Loucy (cell line): ENCODE measurements at regions not wholly inside any gene's neighbourhood (a gene's known extent, or its start where the extent isn't known, plus 50 kb on each side); places are given as distances from the start of the nearest gene placed in this dataset.

Source experiments
- H2AFZ ChIP-seq: fragments of 200-600 bp; sonication (generic); 2 replicates; pipeline ENCODE4 v1.6.0; 2016; ENCODE audit warnings: antibody characterized with exemption, mild to moderate bottlenecking, low read length, moderate library complexity
- H3F3A ChIP-seq: fragments of 200-600 bp; 2 replicates; pipeline ENCODE4 v1.6.0; 2016; ENCODE audit warnings: antibody characterized with exemption, low read depth, mild to moderate bottlenecking
- H3K27me3 ChIP-seq: fragments of 200-600 bp; sonication (generic); 2 replicates; pipeline ENCODE4 v1.6.1; 2014; ENCODE audit warnings: low read length, mild to moderate bottlenecking; ENCODE audit not compliant: insufficient read depth, poor library complexity, severe bottlenecking
- H3K36me3 ChIP-seq: fragments of 200-600 bp; sonication (generic); 2 replicates; pipeline ENCODE4 v1.6.1; 2016; ENCODE audit warnings: low read length; ENCODE audit not compliant: insufficient read depth
- H3K4me1 ChIP-seq: fragments of 200-600 bp; sonication (generic); 2 replicates; pipeline ENCODE4 v1.5.1; 2014; ENCODE audit warnings: low read length, mild to moderate bottlenecking; ENCODE audit not compliant: insufficient read depth, poor library complexity, severe bottlenecking
- H3K4me2 ChIP-seq: fragments of 200-600 bp; sonication (generic); 2 replicates; pipeline ENCODE4 v1.6.0; 2014; ENCODE audit warnings: antibody characterized with exemption, low read length, low read depth, mild to moderate bottlenecking; ENCODE audit not compliant: poor library complexity, severe bottlenecking
- H3K4me3 ChIP-seq: fragments of 200-600 bp; sonication (generic); 2 replicates; pipeline ENCODE4 v1.5.1; 2014; ENCODE audit warnings: low read length, mild to moderate bottlenecking, mixed read lengths; ENCODE audit not compliant: poor library complexity, severe bottlenecking
- H3K79me2 ChIP-seq: fragments of 200-600 bp; sonication (generic); 2 replicates; pipeline ENCODE4 v1.6.1; 2014; ENCODE audit warnings: low read length; ENCODE audit not compliant: insufficient read depth
- H3K9ac ChIP-seq: fragments of 200-600 bp; sonication (generic); 2 replicates; pipeline ENCODE4 v1.6.0; 2014; ENCODE audit warnings: mild to moderate bottlenecking, low read depth, low read length, moderate library complexity; ENCODE audit not compliant: poor library complexity, severe bottlenecking
- H3K9me2 ChIP-seq: fragments of 200-600 bp; sonication (generic); replicated peaks from 2 replicates; pipeline ENCODE4 v1.6.1; 2016; ENCODE audit warnings: low read depth, low read length, mixed read lengths
- H3K9me3 ChIP-seq: fragments of 200-600 bp; sonication (generic); 2 replicates; pipeline ENCODE4 v1.6.1; 2014; ENCODE audit warnings: mild to moderate bottlenecking, antibody characterized with exemption, low read length, low read depth; ENCODE audit not compliant: insufficient read depth
- H4K20me1 ChIP-seq: fragments of 200-600 bp; sonication (generic); 2 replicates; pipeline ENCODE4 v1.6.0; 2014; ENCODE audit warnings: antibody characterized with exemption, low read length, mild to moderate bottlenecking; ENCODE audit not compliant: insufficient read depth, poor library complexity, severe bottlenecking
- CTCF ChIP-seq: fragments of 200-600 bp; sonication (generic); conservative IDR thresholded peaks from 2 replicates; pipeline ENCODE4 v1.5.1; 2014; ENCODE audit warnings: mild to moderate bottlenecking, antibody characterized with exemption, low read length
- EZH2phosphoT487 ChIP-seq: fragments of 200-600 bp; IDR thresholded peaks from 2 replicates; pipeline ENCODE4 v1.6.1; 2018; ENCODE audit warnings: antibody characterized with exemption, mild to moderate bottlenecking, moderate library complexity, borderline replicate concordance

DNA sequence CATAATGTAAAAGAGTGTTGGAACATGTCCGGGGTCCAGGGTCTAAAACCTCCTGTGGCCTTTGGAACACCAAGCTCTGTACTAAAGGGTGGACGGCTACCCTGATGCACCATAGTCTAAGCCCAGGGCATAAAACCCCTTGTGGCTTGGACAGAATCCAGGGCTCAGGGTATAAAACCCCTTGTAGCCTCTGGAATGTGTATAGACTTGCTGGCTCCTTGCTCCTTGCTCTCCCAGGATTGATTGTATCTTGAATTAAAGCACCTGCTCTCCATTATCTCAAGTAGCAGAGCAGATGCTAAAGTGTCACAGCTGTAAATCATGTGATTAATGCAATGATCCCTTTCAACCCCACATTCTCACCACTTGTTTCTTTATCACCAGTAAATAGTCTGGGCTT lies 556.5 kb downstream of the LRFN5 start:
- no peaks in the 10 kb centered on the region for H3K9me3 ChIP-seq
- no peak for TF ChIP-seq CTCF
- no peaks in the 10 kb centered on the region for H3K79me2 ChIP-seq
- H3K9ac ChIP-seq = no peak overlapping the region
- no peak overlapping the region for H3K4me2 ChIP-seq
- no peaks in the 10 kb centered on the region for H3K27me3 ChIP-seq
- no peaks in the 10 kb centered on the region for H3K4me1 ChIP-seq
- H3F3A ChIP-seq = no peaks in the 10 kb centered on the region
- no peaks in the 10 kb centered on the region for H3K9me2 ChIP-seq
- H2AFZ ChIP-seq = no peak overlapping the region
- no peaks in the 10 kb centered on the region for H3K36me3 ChIP-seq
- H3K4me3 ChIP-seq = no peak overlapping the region
- no peaks in the 10 kb centered on the region for H4K20me1 ChIP-seq

GRCh38 chr14:42159138-42159537 lies 552.5 kb downstream of the LRFN5 start:
- no peaks in the 10 kb centered on the region for H3F3A ChIP-seq
- TF ChIP-seq EZH2phosphoT487 = no peak
- TF ChIP-seq CTCF = no peak
- H3K27me3 ChIP-seq = no peaks in the 10 kb centered on the region
- H3K36me3 ChIP-seq = no peaks in the 10 kb centered on the region
- no peaks in the 10 kb centered on the region for H3K9me2 ChIP-seq
- no peaks in the 10 kb centered on the region for H3K4me1 ChIP-seq
- no peaks in the 10 kb centered on the region for H4K20me1 ChIP-seq
- no peak overlapping the region for H3K9ac ChIP-seq
- no peak overlapping the region for H2AFZ ChIP-seq
- no peaks in the 10 kb centered on the region for H3K79me2 ChIP-seq
- H3K4me2 ChIP-seq = no peak overlapping the region
- no peaks in the 10 kb centered on the region for H3K9me3 ChIP-seq
- no peak overlapping the region for H3K4me3 ChIP-seq

GRCh38 chr14:42149609-42150261 lies 543.1 kb downstream of the LRFN5 start:
- Histone ChIP-seq H3K36me3 (no peaks in the 10 kb centered on the region), H2AFZ (no peak overlapping the region), H3K4me1 (no peaks in the 10 kb centered on the region), H3K9me2 (no peaks in the 10 kb centered on the region), H3K4me3 (no peak overlapping the region), H3K4me2 (no peak overlapping the region), H3K9ac (no peak overlapping the region), H4K20me1 (no peaks in the 10 kb centered on the region), H3K27me3 (no peaks in the 10 kb centered on the region), H3K79me2 (no peaks in the 10 kb centered on the region), H3K9me3 (no peaks in the 10 kb centered on the region), H3F3A (no peaks in the 10 kb centered on the region)
- TF ChIP-seq CTCF = no peak
- TF ChIP-seq EZH2phosphoT487 = no peak
